Esophagus muscularis mucosa (tissue), 4 donors: ENCODE measurements at regions not wholly inside any gene's neighbourhood (a gene's known extent, or its start where the extent isn't known, plus 50 kb on each side); places are given as distances from the start of the nearest gene placed in this dataset.

Experiments used
- CTCF ChIP-seq, 3 experiments: fragments of 200-600 bp in 2 of 3; fragments of 450-650 bp in 1 of 3; sonication (generic) in 2 of 3; IDR thresholded peaks; one replicate each; pipeline ENCODE4 v1.5.1; 2017 to 2019; ENCODE audit warnings: antibody characterized with exemption in 3 of 3, mild to moderate bottlenecking in 2 of 3, moderate library complexity in 1 of 3
- EP300 ChIP-seq: sonication (generic); formaldehyde crosslinking; IDR thresholded peaks from one replicate; pipeline ENCODE4 v1.6.1; 2017; ENCODE audit warnings: antibody characterized with exemption
- POLR2A ChIP-seq: fragments of 450-650 bp; IDR thresholded peaks from one replicate; pipeline ENCODE4 v1.6.1; 2017; ENCODE audit warnings: antibody characterized with exemption, moderate library complexity, mild to moderate bottlenecking, low read depth

- TF ChIP-seq CTCF (IDR thresholded peaks at IDR 0.05) (no peak), EP300 (no peak), POLR2A (no peak)
Measured at GRCh38 chr18:41674506-41674905, 280.5 kb upstream of the PIK3C3 start.
